HL-60 (cell line): ENCODE measurements at regions not wholly inside any gene's neighbourhood (a gene's known extent, or its start where the extent isn't known, plus 50 kb on each side); places are given as distances from the start of the nearest gene placed in this dataset.

ENCODE experiments used
- CTCF ChIP-seq: IDR thresholded peaks from one replicate; pipeline ENCODE4 v1.5.1; 2011; ENCODE audit warnings: low read length, control low read depth, inconsistent platforms; ENCODE audit not compliant: insufficient read depth
- GABPA ChIP-seq: IDR thresholded peaks from 2 replicates; pipeline ENCODE4 v1.6.1; 2012; ENCODE audit warnings: low read depth
- POLR2AphosphoS5 ChIP-seq: IDR thresholded peaks from 2 replicates; pipeline ENCODE4 v1.6.1; 2012; ENCODE audit warnings: low read depth
- REST ChIP-seq: IDR thresholded peaks from 2 replicates; pipeline ENCODE4 v1.6.1; 2012; ENCODE audit warnings: low read depth; ENCODE audit not compliant: insufficient replicate concordance

GRCh38 chrX:112424166-112424565 lies 255.6 kb downstream of the LHFPL1 start:
- no peak for TF ChIP-seq CTCF
- no peak for TF ChIP-seq POLR2AphosphoS5
- TF ChIP-seq REST = no peak
- no peak for TF ChIP-seq GABPA
